Choroid plexus epithelial cell (primary cell): ENCODE measurements at regions not wholly inside any gene's neighbourhood (a gene's known extent, or its start where the extent isn't known, plus 50 kb on each side); places are given as distances from the start of the nearest gene placed in this dataset.

Source experiments
- DNase-seq: peaks from one replicate; pipeline ENCODE4 v3.0.0-alpha.2; 2010; ENCODE audit warnings: low read depth
- H3K4me3 ChIP-seq: 2 replicates; pipeline ENCODE4 v1.5.1; 2011; ENCODE audit warnings: low read depth, mild to moderate bottlenecking, control low read depth, low read length, moderate library complexity
- TF ChIP-seq, protein P1 (sequence below): conservative IDR thresholded peaks from 2 replicates; pipeline ENCODE4 v1.5.1; 2011; ENCODE audit warnings: low read depth, mild to moderate bottlenecking, control low read depth, inconsistent platforms, low read length, moderate library complexity

DNA sequence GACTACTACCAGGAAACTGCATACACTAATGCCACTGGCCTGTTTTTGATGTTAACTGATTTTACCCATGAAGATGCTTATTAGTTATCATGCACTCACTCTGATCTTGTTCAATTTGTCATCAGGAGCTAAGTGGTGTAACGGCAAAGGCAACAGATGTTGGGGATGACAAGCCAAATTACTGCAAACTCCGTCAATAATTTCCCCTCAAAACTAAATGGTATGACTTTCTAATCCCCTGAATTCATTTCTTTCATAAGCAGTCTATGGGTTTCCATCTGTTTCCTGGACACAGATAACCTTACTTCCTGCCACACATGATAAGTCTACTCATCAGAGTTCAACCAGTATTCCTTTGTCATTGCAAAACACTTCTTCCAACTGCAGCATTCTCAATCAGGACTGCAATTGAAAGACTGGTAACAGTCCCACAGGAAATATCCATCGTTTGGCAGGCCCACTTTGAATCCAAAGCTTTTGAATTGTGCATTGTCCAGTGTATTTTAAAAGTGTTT lies 96.2 kb upstream of the SMC2 start:
- DNase-seq, result no peak
- TF ChIP-seq, protein P1, sequence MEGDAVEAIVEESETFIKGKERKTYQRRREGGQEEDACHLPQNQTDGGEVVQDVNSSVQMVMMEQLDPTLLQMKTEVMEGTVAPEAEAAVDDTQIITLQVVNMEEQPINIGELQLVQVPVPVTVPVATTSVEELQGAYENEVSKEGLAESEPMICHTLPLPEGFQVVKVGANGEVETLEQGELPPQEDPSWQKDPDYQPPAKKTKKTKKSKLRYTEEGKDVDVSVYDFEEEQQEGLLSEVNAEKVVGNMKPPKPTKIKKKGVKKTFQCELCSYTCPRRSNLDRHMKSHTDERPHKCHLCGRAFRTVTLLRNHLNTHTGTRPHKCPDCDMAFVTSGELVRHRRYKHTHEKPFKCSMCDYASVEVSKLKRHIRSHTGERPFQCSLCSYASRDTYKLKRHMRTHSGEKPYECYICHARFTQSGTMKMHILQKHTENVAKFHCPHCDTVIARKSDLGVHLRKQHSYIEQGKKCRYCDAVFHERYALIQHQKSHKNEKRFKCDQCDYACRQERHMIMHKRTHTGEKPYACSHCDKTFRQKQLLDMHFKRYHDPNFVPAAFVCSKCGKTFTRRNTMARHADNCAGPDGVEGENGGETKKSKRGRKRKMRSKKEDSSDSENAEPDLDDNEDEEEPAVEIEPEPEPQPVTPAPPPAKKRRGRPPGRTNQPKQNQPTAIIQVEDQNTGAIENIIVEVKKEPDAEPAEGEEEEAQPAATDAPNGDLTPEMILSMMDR, result no peak
- H3K4me3 ChIP-seq, result no peak overlapping the region

DNA sequence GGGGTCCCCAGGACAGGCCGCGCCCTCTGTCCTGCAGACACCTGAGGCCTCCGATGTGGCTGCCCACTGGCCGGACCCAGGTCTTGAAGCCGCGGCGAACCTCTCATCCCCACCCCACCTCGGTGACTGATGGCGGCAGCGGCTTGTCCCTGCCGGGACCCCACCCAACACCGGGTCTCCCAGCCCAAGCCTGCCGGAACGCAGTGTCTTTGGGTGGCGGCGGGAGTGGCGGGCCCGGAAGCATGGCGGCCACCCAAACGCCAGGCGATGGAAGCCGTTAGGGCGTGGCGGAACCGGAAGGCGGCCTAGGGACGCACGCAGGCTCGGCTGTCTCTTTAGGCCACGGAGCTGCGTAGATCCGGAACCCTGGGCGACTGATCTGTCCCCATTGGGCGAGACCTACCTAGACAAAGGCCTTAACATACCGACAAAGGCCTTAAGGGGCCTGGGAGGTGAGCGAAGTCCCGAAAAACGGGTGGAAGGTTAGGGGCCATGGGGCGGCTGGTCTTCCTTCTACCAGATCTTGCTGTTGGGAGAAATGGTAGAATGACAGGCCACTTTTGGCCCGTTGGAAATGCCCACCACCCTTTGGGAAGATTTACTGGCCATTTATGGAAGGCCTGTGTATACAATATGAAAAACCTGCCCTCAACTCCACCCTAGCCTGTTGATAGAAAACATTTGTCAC lies 94.6 kb upstream of the SMC2 start:
- TF ChIP-seq, protein P1, result no peak
- DNase-seq, result no peak
- no peak overlapping the region for H3K4me3 ChIP-seq

DNA sequence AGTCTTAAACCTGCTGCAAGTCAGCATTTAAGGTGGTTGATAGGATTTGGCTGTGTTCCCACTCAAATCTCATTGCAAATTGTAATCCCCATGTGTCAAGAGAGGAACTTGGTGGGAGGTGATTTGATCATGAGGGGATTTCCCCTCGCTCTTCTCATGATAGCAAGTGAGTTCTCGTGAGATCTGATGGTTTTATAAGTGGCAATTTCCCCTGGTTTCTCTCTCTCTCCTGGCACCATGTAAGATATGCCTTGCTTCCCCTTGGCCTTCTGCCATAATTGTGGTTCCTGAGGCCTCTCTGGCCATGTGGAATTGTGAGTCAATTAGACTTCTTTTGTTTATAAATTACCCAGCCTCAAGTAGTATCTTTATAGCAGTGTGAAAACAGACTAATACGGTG lies 84.3 kb upstream of the SMC2 start:
- DNase-seq, result peak; percentile 22
- H3K4me3 ChIP-seq, result no peak overlapping the region
- TF ChIP-seq, protein P1, result no peak

DNA sequence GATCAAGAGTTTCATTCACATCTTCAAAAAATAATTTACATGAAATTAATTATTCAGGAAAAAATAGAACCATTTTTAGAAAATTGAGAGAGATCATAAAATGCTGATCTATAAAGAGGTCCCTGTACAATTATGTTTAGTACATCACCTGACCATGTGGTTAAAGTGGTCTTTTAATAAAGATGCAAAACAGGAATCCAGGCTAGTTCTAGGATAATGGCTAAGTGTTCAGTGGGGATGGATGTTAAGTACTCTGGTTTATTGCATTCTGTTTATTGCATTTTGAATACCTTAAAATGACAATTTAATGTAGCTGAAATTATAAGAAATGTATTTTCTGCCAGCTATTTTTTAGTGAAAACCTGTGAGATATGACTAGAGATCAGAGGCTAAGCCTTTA lies 72.0 kb upstream of the SMC2 start:
- no peak for DNase-seq
- TF ChIP-seq, protein P1, result no peak
- H3K4me3 ChIP-seq, result no peak overlapping the region

DNA sequence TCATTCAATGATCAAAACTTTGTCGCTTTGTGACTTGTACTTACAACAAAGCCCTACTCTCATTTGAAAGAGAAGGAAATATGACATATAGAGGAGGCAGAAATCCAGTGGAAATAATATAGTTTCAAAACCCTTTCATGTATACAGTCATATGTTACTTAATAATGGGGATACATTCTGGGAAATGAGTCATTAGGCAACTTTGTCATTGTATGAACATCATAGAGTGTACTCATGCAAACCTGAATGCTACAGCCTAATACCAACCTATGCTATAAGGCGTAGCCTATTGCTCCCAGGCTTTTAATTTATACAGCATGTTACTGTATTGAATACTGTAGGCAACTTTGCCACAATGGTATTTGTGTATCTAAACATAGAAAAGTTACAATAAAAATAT lies 69.0 kb upstream of the SMC2 start:
- H3K4me3 ChIP-seq, result no peak overlapping the region
- TF ChIP-seq, protein P1, result no peak
- no peak for DNase-seq

DNA sequence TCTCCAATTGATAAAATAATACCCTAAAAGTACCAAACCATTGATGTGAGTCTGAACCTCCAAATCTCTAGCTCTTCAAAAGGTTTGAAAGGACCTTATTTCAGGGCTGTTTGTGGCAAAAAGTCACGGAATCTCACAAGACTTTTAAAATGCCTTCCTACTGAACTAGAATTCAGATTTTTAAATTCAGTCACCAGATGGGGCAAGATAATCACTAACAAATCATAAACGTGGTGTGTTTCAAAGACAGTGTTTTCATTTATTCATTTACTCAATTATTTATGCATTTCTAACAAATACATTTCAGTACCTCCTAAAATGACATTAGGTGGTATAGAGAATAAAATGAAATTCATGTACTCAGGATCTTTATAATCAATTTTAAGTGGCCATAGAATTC lies 68.2 kb upstream of the SMC2 start:
- peak; percentile 14 for DNase-seq
- TF ChIP-seq, protein P1, result no peak

DNA sequence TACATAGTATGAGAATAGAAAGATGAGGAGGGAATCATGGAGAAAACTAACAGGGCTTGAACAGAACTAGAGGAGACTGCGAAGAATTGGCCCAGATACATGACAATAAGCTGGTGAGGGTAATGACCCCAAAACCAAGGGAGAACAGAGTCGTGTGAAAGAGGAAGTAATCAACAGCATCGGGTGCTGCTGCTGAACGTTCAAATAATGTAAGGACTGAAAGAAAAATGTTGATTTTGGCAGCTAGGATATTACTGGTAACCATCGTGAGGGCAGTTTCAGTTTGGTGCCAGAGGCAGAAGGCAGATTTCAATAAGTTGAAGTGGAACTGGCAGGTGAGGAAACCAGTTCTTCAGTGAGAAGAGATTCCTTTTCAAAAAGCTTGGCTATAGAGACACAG lies 66.8 kb upstream of the SMC2 start:
- TF ChIP-seq, protein P1, result no peak
- DNase-seq, result no peak
- no peak overlapping the region for H3K4me3 ChIP-seq

More for the DNA sequence above, 68.2 kb upstream of the SMC2 start:
- H3K4me3 ChIP-seq, result no peak overlapping the region
